ENCODE measurements at regions not wholly inside any gene's neighbourhood (a gene's known extent, or its start where the extent isn't known, plus 50 kb on each side); places are given as distances from the start of the nearest gene placed in this dataset.

GRCh38 chr4:53821179-53821851, 230.0 kb upstream of the LNX1 start:
- TF ChIP-seq, protein P1, sequence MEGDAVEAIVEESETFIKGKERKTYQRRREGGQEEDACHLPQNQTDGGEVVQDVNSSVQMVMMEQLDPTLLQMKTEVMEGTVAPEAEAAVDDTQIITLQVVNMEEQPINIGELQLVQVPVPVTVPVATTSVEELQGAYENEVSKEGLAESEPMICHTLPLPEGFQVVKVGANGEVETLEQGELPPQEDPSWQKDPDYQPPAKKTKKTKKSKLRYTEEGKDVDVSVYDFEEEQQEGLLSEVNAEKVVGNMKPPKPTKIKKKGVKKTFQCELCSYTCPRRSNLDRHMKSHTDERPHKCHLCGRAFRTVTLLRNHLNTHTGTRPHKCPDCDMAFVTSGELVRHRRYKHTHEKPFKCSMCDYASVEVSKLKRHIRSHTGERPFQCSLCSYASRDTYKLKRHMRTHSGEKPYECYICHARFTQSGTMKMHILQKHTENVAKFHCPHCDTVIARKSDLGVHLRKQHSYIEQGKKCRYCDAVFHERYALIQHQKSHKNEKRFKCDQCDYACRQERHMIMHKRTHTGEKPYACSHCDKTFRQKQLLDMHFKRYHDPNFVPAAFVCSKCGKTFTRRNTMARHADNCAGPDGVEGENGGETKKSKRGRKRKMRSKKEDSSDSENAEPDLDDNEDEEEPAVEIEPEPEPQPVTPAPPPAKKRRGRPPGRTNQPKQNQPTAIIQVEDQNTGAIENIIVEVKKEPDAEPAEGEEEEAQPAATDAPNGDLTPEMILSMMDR (IDR thresholded peaks at IDR 0.05): no peak

GRCh38 chr4:53818104-53818503, 226.8 kb upstream of the LNX1 start:
- TF ChIP-seq, protein P1 (IDR thresholded peaks at IDR 0.05): no peak

- TF ChIP-seq, protein P1 (IDR thresholded peaks at IDR 0.05): no peak
These were observed 225.3 kb upstream of the LNX1 start for GRCh38 chr4:53816561-53816960.

DNA sequence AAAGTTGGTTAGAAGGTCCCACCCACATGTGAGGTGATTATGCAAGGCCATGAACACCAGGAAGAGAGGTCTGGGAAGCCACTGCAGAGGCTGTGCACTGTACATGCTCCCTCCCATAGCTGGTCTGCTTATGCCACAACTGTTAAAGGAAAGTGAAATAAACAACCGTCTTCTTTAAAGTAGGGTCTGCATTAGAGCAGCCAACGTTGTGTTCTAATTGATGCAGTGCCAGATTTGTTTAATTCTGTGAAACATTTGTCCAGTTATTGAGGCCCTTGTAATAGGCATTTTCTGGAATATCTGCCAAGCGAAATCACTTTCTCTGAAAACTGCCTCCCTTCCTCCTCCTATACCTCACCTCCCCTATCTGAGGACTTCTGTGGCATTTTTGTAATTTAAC, 224.0 kb upstream of the LNX1 start:
- TF ChIP-seq, protein P1 (IDR thresholded peaks at IDR 0.05): no peak

DNA sequence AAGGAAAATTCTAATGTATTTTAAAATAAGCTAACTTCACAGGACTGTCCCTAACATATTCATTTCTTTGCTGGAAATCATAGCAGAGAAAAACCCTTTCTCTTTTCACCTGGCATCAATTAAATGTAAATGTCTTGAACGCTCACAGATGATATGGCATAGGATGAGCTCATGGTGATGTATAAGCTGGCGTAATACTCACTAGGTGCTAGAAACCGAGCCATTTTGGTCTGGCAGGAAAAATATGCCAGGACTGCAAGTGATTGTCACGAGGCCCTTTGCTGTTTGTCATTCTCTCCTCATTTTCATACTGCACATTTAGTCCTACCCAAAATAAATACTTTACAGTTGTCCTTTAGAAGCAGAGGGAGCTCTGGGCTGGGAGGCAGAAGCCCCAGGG, 222.7 kb upstream of the LNX1 start:
- TF ChIP-seq, protein P1 (IDR thresholded peaks at IDR 0.05): no peak

GRCh38 chr4:53810643-53811042, 219.4 kb upstream of the LNX1 start:
- TF ChIP-seq, protein P1 (IDR thresholded peaks at IDR 0.05): no peak

DNA sequence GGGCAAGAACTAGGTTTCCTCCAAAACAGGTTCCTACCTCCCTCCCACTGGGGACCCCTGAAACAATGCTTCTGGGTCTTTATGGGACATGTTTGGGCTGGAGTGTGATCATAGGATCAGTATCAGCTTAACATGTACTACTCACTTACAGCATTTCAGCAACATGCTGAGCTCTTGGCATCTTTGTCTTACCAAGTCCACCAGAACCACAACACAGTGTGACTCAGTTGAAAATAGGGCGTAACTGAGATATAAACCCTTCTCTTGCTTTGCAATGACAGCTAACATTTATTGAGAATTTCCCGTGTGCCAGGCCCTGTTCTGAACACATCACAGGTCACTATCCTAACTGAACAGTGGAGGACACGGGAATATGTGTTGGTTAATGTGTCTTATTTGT, 218.5 kb upstream of the LNX1 start:
- TF ChIP-seq, protein P1 (IDR thresholded peaks at IDR 0.05): no peak

GRCh38 chr4:53805291-53805690, 214.0 kb upstream of the LNX1 start:
- TF ChIP-seq, protein P1 (IDR thresholded peaks at IDR 0.05): no peak
